ENCODE measurements at regions not wholly inside any gene's neighbourhood (a gene's known extent, or its start where the extent isn't known, plus 50 kb on each side); places are given as distances from the start of the nearest gene placed in this dataset.

DNA sequence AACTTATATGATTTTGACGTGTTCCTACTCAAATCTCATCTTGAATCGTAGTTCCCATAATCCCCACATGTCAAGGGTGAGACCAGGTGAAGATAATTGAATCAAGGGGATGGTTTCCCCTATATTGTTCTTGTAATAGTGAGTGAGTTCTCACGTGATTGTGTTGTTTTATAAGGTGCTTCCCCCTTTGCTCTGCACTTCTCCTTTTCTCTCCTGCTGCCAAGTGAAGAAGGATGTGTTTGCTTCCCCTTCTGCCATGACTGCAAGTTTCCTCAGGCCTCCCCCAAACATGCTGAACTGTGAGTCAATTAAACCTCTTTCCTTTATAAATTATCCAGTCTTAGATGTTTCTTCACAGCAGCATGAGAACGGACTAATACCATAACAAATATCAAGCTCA, 83.2 kb downstream of the MANEA start:
- Mint-ChIP-seq H3K27ac (ENCODE audit: unreplicated experiment) (no peak overlapping the region), H3K36me3 (ENCODE audit: low read depth) (no peaks in the 10 kb centered on the region), H3K27me3 (ENCODE audit: low read depth) (peaks cover 2% of the 10 kb centered on the region), H3K4me3 (ENCODE audit: unreplicated experiment) (no peak overlapping the region), H3K9me3 (ENCODE audit: low read depth) (no peaks in the 10 kb centered on the region), H3K4me1 (ENCODE audit: low read depth) (no peaks in the 10 kb centered on the region)
- no peak for DNase-seq (ENCODE audit: low spot score)
- TF ChIP-seq, protein P1, sequence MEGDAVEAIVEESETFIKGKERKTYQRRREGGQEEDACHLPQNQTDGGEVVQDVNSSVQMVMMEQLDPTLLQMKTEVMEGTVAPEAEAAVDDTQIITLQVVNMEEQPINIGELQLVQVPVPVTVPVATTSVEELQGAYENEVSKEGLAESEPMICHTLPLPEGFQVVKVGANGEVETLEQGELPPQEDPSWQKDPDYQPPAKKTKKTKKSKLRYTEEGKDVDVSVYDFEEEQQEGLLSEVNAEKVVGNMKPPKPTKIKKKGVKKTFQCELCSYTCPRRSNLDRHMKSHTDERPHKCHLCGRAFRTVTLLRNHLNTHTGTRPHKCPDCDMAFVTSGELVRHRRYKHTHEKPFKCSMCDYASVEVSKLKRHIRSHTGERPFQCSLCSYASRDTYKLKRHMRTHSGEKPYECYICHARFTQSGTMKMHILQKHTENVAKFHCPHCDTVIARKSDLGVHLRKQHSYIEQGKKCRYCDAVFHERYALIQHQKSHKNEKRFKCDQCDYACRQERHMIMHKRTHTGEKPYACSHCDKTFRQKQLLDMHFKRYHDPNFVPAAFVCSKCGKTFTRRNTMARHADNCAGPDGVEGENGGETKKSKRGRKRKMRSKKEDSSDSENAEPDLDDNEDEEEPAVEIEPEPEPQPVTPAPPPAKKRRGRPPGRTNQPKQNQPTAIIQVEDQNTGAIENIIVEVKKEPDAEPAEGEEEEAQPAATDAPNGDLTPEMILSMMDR (IDR thresholded peaks at IDR 0.05): no peak

DNA sequence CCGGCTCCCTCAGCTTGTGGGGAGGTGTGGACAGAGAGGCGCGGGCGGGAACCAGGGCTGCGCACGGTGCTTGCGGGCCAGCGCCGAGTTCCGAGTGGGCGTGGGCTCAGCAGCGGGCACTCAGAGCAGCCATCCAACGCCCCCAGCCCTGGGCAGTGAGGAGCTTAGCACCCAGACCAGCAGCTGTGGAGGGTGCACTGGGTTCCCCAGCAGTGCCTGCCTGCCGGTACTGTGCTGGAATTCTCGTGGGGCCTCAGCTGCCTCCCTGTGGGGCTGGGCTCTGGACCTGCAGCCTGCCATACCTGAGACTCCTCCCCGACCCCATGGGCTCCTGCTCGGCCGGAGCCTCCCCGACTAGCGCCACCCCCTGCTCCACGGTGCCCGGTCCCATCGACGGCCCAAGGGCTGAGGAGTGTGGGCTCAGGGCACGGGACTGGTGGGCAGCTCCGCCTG, 92.7 kb downstream of the MANEA start:
- no peaks in the 10 kb centered on the region for H3K4me1 Mint-ChIP-seq (ENCODE audit: low read depth)
- peak; percentile 88 for DNase-seq (ENCODE audit: low spot score)
- peaks cover 3% of the 10 kb centered on the region for H3K27me3 Mint-ChIP-seq (ENCODE audit: low read depth)
- H3K27ac Mint-ChIP-seq (ENCODE audit: unreplicated experiment): no peak overlapping the region
- H3K9me3 Mint-ChIP-seq (ENCODE audit: low read depth): peaks cover 13% of the 10 kb centered on the region
- TF ChIP-seq, protein P1 (IDR thresholded peaks at IDR 0.05): no peak
- H3K36me3 Mint-ChIP-seq (ENCODE audit: low read depth): no peaks in the 10 kb centered on the region
- no peak overlapping the region for H3K4me3 Mint-ChIP-seq (ENCODE audit: unreplicated experiment)

DNA sequence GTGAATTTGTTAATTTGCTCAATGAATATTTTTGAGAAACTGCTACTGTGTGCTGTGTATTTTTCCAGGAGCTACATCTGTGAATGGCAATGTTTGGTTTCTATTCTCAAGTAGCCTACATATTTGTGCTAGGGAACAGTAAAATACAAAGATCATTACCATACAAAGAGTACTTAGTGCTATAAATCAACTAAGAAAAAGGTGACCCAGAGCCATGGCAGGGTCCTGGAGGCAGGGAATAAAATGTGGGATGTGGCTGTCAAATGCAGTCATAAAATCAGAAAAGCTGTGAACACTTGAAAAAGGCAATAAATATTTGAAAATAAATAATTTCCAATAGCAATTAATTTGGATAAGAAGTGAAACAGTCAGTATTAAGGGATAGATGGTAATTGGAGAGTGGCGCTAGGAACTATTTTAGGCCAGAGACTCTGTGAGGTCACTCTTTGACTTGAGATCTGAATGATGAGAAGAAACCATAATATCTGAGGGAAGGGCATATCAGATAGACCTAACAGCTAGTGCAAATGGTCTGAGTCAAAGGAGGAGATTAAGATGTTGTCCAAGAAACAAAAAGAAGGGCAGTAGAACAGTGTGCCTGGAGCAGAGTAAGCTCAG, 98.8 kb downstream of the MANEA start:
- Mint-ChIP-seq H3K27me3 (ENCODE audit: low read depth) (peaks cover 7% of the 10 kb centered on the region), H3K9me3 (ENCODE audit: low read depth) (no peaks in the 10 kb centered on the region), H3K4me3 (ENCODE audit: unreplicated experiment) (no peak overlapping the region), H3K4me1 (ENCODE audit: low read depth) (no peaks in the 10 kb centered on the region), H3K36me3 (ENCODE audit: low read depth) (no peaks in the 10 kb centered on the region), H3K27ac (ENCODE audit: unreplicated experiment) (no peak overlapping the region)
- no peak for DNase-seq (ENCODE audit: low spot score)
- TF ChIP-seq, protein P1 (IDR thresholded peaks at IDR 0.05): no peak

DNA sequence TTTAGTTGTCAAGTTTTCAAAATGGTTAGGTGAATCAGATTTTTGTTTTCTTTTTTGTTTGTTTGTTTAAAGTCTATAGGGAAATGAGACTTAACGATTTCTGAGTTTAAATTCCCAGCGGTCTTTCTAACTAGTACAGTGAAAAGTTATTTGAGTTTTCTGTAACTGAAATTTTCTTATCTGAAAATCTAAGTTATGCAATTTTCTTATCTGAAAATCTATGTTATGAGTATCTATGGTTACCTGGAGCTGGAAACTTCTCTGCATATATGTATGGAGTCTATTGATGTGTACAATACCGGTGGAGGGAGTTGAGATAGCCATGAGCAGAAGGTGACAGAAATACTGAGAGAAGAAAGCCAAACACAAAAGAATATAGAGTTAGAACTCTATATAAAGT, 102.6 kb downstream of the MANEA start:
- Mint-ChIP-seq H3K27me3 (ENCODE audit: low read depth) (peaks cover 7% of the 10 kb centered on the region), H3K9me3 (ENCODE audit: low read depth) (no peaks in the 10 kb centered on the region), H3K4me1 (ENCODE audit: low read depth) (no peaks in the 10 kb centered on the region), H3K27ac (ENCODE audit: unreplicated experiment) (no peak overlapping the region), H3K36me3 (ENCODE audit: low read depth) (no peaks in the 10 kb centered on the region), H3K4me3 (ENCODE audit: unreplicated experiment) (no peak overlapping the region)
- no peak for DNase-seq (ENCODE audit: low spot score)
- TF ChIP-seq, protein P1 (IDR thresholded peaks at IDR 0.05): no peak

DNA sequence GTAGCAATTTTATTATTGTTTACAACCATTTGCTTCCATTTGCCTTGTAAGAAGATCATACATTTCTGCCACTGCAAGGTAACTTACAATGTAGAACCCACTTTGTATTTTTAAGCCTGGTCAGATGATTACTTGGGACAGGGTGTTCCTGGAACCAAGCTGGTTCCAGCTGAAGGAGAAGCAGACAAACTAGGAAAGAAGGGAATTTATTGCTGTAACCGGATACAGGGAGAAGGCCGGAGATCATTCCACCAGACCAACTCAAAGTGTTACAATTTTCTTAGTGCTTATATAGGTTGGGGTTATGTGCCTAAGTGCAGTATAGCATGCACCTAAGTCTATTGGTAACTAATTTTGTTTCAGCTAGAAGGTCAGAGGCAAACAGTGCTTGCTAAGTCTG, 104.4 kb downstream of the MANEA start:
- TF ChIP-seq, protein P1 (IDR thresholded peaks at IDR 0.05): no peak
- Mint-ChIP-seq H3K36me3 (ENCODE audit: low read depth) (no peaks in the 10 kb centered on the region), H3K9me3 (ENCODE audit: low read depth) (no peaks in the 10 kb centered on the region), H3K4me3 (ENCODE audit: unreplicated experiment) (no peak overlapping the region), H3K4me1 (ENCODE audit: low read depth) (no peaks in the 10 kb centered on the region), H3K27me3 (ENCODE audit: low read depth) (peaks cover 6% of the 10 kb centered on the region), H3K27ac (ENCODE audit: unreplicated experiment) (no peak overlapping the region)
- DNase-seq (ENCODE audit: low spot score): no peak

Data from chondrocyte (in vitro differentiated cells).